ENCODE measurements at regions not wholly inside any gene's neighbourhood (a gene's known extent, or its start where the extent isn't known, plus 50 kb on each side); places are given as distances from the start of the nearest gene placed in this dataset.

DNA sequence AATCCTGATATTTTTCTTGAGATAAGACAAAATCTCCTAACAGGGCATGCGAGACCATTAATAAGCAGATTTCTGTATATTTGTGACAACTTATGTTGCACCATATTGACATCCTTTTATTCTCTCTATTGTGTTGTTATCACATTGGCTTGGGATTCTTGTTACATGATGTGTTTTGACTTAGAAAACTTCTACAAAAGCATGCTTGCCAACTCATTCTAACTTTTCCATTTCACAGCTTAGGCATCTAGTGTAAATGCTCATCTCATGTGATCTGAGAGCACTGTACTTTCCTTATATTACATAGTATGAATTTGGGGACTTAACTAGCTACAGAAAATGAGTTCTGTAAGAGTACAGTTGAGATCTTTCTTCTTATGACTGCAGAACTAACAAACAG is 1040.7 kb upstream of the ADGRB3 start:
- Histone ChIP-seq H3K23ac (ENCODE audit: insufficient read length) (no peak overlapping the region), H2BK15ac (ENCODE audit: low read length) (no peak overlapping the region), H4K91ac (replicated peaks; ENCODE audit: insufficient read length, low read length) (no peak overlapping the region), H3K27ac (ENCODE audit: low read depth, low read length) (no peak overlapping the region), H2AFZ (ENCODE audit: low read length) (no peak overlapping the region), H3K23me2 (ENCODE audit: low read depth, low read length) (no peaks in the 10 kb centered on the region), H3K18ac (ENCODE audit: extremely low read depth, low read length) (no peak overlapping the region), H4K20me1 (replicated peaks in 1 of 2; ENCODE audit: control insufficient read depth in 1 of 2, insufficient read depth in 2 of 2, low read length in 2 of 2) (no peaks in the 10 kb centered on the region), H2BK5ac (ENCODE audit: low read depth, low read length) (no peak overlapping the region), H3K9me3 (ENCODE audit: insufficient read depth in 2 of 2, low read depth in 1 of 2, low read length in 1 of 2) (no peaks in the 10 kb centered on the region), H2BK120ac (replicated peaks; ENCODE audit: low read depth, low read length) (no peak overlapping the region), H3K4ac (replicated peaks; ENCODE audit: insufficient read length, low read depth, low read length) (no peak overlapping the region), H3K27me3 (replicated peaks in 1 of 4; ENCODE audit: control insufficient read depth in 3 of 4, extremely low read depth in 1 of 4, insufficient read depth in 3 of 4, low read length in 3 of 4) (no peaks in the 10 kb centered on the region), H3K4me3 (ENCODE audit: extremely low read depth in 1 of 4, insufficient read depth in 2 of 4, low read depth in 3 of 4, low read length in 4 of 4) (no peak overlapping the region), H3K14ac (ENCODE audit: insufficient read length) (no peak overlapping the region), H3K4me1 (replicated peaks in 1 of 4; ENCODE audit: control insufficient read depth in 3 of 4, insufficient read depth in 4 of 4, low read length in 3 of 4) (no peaks in the 10 kb centered on the region), H4K5ac (ENCODE audit: insufficient read length, low read depth, low read length) (no peak overlapping the region), H4K8ac (ENCODE audit: extremely low read depth, insufficient read depth, low read length) (no peak overlapping the region), H3K4me2 (ENCODE audit: insufficient read depth in 1 of 2, low read depth in 2 of 2, low read length in 2 of 2) (no peak overlapping the region), H2BK20ac (ENCODE audit: low read length) (no peak overlapping the region), H3K36me3 (ENCODE audit: control insufficient read depth in 2 of 4, insufficient read depth in 4 of 4, low read length in 3 of 4) (no peaks in the 10 kb centered on the region), H2BK12ac (ENCODE audit: low read depth, low read length) (no peak overlapping the region), H3K79me1 (ENCODE audit: low read depth, low read length) (no peaks in the 10 kb centered on the region), H3K79me2 (ENCODE audit: control insufficient read depth in 1 of 2, insufficient read depth in 2 of 2, low read length in 2 of 2) (no peaks in the 10 kb centered on the region), H3K9ac (replicated peaks in 1 of 4; ENCODE audit: extremely low read depth in 1 of 4, low read depth in 3 of 4, low read length in 3 of 4) (no peak overlapping the region), H2AK5ac (ENCODE audit: low read depth, low read length) (no peak overlapping the region), H3K56ac (replicated peaks; ENCODE audit: insufficient read length, low read depth, low read length) (no peak overlapping the region)
- FAIRE-seq (no peak), DNase-seq (ENCODE audit: low read depth in 1 of 2, low spot score in 2 of 2) (no peak)
- TF ChIP-seq ATF3 (IDR thresholded peaks at IDR 0.05; ENCODE audit: insufficient read depth, low read depth, low read length) = no peak
- TF ChIP-seq TBP (IDR thresholded peaks at IDR 0.05; ENCODE audit: low read depth, low read length) = no peak
- TF ChIP-seq GABPA (IDR thresholded peaks at IDR 0.05; ENCODE audit: borderline replicate concordance, insufficient read depth, low read length) = no peak
- no peak for TF ChIP-seq RAD21 (IDR thresholded peaks at IDR 0.05 in 1 of 2, conservative IDR thresholded peaks at IDR 0.05 in 1 of 2; ENCODE audit: low read depth in 2 of 2, low read length in 2 of 2)
- no peak for TF ChIP-seq TCF12 (IDR thresholded peaks at IDR 0.05; ENCODE audit: low read depth, low read length)
- no peak for TF ChIP-seq SP4 (IDR thresholded peaks at IDR 0.05; ENCODE audit: low read length)
- TF ChIP-seq HDAC6 (IDR thresholded peaks at IDR 0.05; ENCODE audit: low read depth, low read length) = no peak
- no peak for TF ChIP-seq SUZ12 (IDR thresholded peaks at IDR 0.05; ENCODE audit: low read length)
- no peak for TF ChIP-seq SIX5 (IDR thresholded peaks at IDR 0.05; ENCODE audit: low read depth, low read length)
- TF ChIP-seq CREB1 (IDR thresholded peaks at IDR 0.05) = no peak
- POLR2A ChIA-PET (ENCODE audit: partially characterized antibody) = no interaction called here
- CTCF ChIA-PET (ENCODE audit: partially characterized antibody) = no interaction called here
- 100% methylated on average over 1 of the region's 1 CpG; no CpG with 5 or more reads in 1 of the 2 experiments for WGBS, 2 experiments (ENCODE audit: extremely low coverage in 1 of 2, insufficient coverage in 1 of 2, insufficient read length in 1 of 2, insufficient replicate concordance in 2 of 2, low coverage in 1 of 2, low lambda C conversion rate in 2 of 2, missing lambda C conversion rate in 1 of 2)

Data from H1 (cell line).